Skeletal muscle cell (primary cell): ENCODE measurements at regions not wholly inside any gene's neighbourhood (a gene's known extent, or its start where the extent isn't known, plus 50 kb on each side); places are given as distances from the start of the nearest gene placed in this dataset.
A peak's percentile ranks its signal among the peaks of the same experiment; 100 is the strongest.
"Not testable (repeated sequence)": the region's sequence is repeated elsewhere in the genome, so short reads cannot be mapped to it uniquely, and the experiment has no call there.

Source experiments
- DNase-seq: peaks from one replicate; pipeline ENCODE4 v3.0.0-alpha.2; 2010; ENCODE audit warnings: low read depth
- H3K4me3 ChIP-seq: 2 replicates; pipeline ENCODE4 v1.5.1; 2011; ENCODE audit warnings: low read depth, mild to moderate bottlenecking, control low read depth, low read length, moderate library complexity

DNA sequence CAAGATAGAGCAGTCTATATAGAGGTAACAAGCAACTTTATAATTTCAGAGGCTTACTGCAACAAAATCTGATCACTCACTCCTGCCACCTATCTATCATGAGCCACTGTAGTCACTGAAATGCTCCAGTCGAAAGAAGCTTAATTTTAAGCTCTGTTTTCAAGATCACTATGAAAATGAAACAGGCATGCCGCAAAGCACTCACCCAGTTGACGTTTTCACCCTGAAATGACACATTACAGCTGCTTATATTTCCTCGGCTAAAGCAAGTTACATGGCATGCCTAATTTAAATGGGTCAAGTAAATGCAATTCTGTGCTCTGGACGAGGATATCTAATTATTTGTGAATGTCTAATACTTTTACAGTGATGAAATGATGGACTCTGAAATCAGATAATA lies 616.3 kb downstream of the FAM181B start:
- H3K4me3 ChIP-seq, result no peak overlapping the region
- DNase-seq, result no peak

DNA sequence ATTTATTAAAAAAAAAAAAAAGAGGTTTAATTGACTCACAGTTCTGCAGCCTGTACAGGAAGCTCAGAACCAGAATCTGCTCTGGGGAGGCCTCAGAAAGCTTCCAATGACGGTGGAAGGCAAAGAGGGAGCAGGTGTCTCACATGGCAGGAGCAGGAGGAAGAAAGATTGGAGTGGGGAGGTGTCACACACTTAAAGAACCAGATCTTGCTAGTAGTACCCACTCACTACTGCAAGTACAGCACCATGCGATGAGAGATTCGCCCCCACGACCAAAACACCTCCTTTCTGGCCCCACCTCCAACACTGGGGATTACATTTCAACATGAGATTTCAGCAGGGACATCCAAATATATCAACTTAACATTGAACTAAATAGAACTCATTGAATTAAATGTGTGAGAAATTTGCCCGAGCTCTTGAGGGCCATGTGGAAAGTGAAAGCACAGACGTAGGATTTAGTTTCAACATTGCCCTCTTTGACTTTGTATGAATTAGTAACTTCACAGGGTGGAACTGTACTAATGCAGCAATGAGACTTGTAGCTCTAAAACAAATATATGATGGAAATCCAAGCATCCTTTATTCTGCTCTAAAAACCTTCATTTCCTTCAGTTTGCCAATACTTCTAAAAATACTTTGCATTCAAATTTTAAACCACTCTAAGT lies 628.2 kb downstream of the FAM181B start:
- no peak overlapping the region for H3K4me3 ChIP-seq
- DNase-seq, result no peak

DNA sequence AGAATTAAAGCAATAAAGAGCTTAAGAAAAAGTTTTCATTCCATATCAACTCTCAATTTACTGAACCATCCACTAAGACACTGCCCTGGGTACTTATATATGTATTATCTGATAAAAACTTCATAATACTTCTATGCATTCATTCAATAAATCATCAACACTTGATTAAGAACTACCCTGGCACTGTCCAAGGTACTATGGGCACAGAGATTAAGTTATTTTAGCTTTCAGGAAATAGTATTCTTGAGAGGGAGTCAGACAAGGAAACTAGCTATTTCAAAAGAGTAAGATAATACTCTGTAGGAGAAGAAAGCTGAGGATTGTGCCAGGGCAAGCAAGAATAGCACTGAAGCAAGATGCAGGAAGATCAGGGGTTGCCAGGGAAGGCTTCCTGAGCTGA lies 640.8 kb downstream of the FAM181B start:
- H3K4me3 ChIP-seq, result no peak overlapping the region
- no peak for DNase-seq

DNA sequence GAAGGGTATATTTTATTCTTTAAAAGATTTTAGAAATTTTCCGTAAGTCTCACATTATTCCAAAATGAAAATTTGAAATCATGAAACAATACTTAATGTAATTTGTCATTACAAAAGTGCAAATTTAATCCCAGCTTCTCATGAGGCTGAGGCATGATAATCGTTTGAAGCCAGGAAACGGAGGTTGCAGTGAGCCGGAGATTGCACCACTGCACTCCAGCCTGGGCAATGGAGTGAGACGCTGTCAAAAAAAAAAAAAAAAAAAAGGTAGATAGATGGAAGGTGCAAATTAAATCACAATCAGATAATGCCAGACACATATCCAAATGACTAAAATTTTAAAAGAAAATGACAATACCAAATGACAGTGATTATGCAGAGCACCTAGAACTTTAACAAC lies 644.2 kb downstream of the FAM181B start:
- H3K4me3 ChIP-seq, result no peak overlapping the region
- no peak for DNase-seq

DNA sequence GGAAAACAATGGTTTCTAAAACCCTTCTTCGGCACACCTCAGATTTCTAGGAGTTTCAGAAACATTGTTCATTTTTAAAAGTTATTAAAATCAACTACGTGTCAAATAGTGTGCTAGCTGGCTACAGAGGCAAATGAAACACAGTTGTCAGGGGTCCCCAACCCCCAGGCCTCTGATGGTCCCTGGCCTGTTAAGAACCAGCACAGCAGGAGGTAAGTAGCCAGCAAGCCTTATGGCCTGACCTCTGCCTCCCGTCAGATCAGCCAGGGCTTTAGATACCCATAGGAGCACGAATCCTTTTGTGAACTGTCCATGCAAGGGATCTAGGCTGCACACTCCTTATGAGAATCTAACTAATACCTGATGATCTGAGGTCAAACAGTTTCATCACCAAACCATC lies 648.2 kb downstream of the FAM181B start:
- no peak for DNase-seq
- no peak overlapping the region for H3K4me3 ChIP-seq

DNA sequence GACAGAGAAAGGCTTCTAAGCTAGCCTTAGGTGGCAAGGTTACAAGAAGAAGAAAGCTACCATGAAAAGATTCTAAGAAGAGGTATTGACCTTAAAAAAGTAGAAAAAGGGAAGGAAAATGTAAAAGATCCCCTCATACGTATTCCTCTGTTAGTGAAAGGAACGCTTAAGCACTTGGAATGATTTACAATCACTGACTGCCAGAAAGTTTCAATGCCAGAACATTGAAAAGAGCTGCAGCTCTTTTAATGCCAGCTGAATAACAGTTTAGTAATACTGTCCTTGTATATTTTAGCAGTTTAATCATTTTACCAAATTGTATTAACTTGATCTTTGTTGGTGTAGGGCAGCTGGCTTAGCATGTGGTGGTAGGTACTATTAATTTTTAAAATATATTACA lies 650.7 kb downstream of the FAM181B start:
- no peak overlapping the region for H3K4me3 ChIP-seq
- no peak for DNase-seq

DNA sequence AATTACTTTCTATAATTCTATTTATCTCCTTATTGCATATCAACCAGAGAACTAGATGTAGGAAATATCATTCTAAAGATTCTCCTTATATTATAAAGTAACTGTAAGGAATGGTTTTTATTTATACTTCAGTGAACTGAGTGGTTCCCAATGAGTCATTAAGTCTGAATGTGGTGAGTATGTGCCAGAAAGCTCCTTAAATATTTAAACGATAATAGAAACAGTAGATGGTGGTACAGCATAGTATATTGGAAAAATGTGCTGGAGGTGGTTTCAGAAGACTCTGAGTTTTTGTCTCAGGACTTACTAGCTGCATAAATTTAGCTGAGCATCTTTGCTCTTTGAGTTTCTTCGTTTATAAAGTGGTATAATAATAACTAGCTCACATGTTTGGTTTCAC lies 653.5 kb downstream of the FAM181B start:
- no peak overlapping the region for H3K4me3 ChIP-seq
- no peak for DNase-seq

DNA sequence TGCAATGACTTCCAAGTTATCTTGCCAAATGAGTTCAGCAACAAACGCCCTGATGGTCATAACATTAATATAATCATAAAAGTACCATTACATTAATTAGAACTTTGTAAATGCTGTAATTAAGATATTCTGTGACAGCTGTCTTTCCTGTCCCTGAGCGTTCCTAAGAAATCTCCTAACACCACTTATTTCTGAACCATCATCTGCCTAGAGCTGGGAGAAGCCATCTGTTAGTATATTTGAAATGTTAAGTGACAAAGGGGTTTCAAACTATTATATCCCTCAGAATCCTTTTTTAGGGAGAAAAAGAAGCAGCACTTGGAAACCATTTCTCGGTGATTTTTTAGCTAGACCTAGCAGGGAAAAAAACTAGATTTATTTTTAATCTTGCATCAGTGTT lies 657.5 kb downstream of the FAM181B start:
- no peak for DNase-seq
- H3K4me3 ChIP-seq, result no peak overlapping the region

DNA sequence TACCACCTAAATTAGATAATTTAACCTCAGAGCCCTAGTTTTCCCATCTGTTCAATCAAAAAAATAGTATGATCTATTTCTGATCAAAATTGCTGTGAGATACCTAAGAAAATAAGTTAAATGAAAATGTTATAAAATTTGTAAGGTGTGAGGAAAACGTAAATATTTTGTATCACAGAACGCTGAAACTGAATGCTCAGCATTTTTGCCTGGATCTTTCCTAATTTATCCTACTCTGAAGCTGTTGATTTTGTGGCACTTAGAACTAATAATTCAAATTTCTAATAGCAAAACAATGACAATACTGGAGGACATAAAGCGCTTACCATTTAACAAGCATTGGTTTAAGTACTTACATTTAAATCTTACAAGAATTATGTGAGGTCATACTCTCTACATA lies 674.2 kb downstream of the FAM181B start:
- DNase-seq, result no peak

DNA sequence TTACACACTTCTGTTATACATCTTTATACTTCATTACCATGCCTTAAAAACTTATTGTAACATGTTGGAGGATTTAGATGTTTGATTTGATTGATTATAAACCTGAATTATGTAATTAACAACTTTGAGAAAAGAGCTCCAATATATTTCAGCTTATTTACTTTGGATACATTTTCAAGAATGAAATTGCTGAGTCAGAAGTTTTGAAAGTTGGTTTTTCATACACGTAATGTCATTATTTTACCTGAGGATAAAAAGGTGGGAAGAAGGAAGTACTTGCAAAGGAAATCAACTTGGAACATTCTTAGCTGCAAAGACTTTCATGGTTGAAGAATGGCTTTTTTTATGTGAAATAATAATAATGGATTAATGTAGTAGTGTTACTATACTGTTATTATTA lies 677.2 kb downstream of the FAM181B start:
- DNase-seq, result no peak
- no peak overlapping the region for H3K4me3 ChIP-seq

More for the DNA sequence above, 674.2 kb downstream of the FAM181B start:
- H3K4me3 ChIP-seq, result no peak overlapping the region

DNA sequence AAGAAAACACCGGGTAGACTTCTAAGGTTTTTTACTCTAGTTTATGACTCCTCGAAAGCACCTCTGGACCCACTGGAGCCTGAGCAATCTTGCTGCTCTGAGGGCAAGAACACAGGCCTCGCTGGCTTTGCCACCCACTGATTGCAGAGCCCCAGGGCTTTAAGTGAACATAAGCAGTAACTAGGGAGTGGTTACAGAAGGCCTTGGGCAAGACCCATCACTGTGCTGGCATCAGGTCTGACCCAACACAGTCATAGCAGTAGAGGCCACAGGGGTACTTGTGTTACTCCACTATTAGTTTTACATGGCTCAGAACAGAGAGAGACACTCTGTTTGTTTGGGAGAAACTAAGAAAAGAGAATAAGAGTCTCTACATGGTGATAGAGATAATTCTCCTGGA lies 684.5 kb downstream of the FAM181B start:
- H3K4me3 ChIP-seq, result no peak overlapping the region

DNA sequence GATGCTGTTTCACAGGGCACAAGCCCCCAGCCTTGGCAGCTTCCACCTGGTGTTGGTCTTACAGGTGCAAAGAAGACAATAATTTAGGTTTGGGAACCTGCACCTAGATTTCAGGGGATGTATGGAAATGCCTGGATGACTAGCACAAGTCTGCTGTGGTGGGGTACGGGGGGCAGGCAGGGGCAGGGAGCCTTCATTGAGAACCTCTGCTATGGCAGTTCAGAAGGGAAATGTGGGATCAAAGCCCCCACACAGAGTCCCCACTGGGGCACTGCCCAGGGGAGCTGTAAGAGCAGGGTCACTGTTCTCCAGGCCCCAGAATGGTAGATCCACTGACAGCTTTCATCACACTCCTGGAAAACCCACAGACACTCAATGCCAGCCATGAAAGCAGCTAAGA lies 686.5 kb downstream of the FAM181B start:
- no peak overlapping the region for H3K4me3 ChIP-seq
- no peak for DNase-seq

More for the DNA sequence above, 684.5 kb downstream of the FAM181B start:
- no peak for DNase-seq

DNA sequence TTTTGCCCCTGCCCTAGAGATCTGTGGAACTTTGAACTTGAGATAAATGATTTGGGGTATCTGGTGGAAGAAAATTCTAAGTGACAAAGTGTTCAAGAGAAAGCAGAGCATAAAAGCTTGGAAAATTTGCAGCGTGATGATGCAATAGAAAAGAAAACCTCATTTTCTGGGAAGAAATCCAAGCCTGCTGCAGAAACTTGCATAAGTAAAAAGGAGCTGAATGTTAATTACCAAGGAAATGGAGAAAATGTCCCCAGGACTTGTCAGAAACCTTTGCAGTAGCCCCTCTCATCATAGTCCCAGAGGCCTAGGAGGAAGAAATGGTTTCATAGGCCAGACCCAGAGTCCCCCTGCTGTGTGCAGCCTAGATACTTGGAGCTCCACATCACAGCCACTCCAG lies 686.9 kb downstream of the FAM181B start:
- H3K4me3 ChIP-seq, result no peak overlapping the region
- peak; percentile 3 for DNase-seq

DNA sequence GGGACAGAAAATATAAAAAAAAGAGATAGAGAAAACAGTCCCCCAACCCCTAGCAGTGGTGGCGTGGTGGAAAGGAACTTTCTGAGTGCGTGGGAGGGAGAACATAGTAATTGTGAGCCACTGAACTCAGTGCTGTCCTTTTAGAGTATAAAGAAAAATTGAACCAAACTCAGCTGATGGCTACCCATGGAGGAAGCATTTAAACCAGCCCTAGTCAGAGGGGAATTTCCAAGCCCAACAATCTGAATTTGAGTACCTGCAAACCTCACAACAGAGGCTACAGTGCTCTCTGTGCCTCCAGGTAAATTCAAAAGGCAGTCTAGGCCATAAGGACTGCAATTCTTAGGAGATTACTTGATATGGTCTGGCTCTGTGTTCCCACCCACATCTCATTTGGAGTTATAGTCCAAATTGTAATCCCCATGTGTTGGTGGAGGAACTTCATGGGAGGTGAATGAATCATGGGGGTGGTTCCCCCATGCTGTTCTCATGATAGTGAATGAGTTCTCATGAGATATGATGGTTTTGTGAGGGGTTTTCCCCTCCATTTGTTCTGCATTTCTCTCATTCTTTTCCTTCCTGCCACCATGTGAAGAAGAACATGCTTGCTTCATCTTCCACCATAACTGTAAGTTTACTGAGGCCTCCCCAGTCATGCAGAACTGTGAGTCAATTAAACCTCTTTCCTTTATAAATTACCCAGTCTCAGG lies 687.8 kb downstream of the FAM181B start:
- no peak overlapping the region for H3K4me3 ChIP-seq
- no peak for DNase-seq

DNA sequence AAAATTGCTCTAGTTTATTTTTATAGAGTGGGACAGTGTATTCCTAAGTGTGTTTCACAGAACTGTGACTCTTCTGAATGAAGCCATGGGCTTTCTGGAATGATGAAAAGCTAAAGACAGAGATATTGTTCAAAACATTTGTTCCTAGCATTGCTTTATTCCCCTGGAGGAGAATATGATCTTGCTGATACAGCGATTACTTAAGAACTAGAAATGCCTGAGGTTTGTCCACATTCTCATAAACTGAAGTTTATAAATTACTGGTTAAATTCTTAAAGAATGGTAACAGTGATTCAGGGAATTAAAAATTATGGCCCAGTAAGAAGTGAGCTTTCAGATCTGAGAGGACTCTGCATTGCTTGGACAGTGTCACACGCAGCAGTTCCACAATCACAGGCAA lies 690.3 kb downstream of the FAM181B start:
- no peak overlapping the region for H3K4me3 ChIP-seq
- DNase-seq, result no peak

DNA sequence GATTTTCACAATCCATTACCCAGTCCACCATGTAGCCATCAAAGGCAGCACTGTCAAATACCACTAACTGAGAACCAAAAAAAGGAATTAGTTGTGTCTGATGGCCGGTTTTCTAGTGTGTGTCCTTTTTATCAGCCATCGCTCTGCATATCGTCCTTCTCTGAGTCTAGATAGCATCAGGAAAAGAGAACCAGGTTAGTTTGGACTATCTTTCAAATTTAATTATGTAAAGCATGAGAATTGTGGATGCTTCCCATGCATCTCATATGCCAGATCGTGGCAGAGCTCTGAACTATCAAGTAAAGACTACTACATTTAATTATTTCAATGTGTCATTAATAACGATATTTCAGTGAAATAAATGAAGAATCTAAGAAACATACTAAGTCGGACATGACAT lies 691.9 kb downstream of the FAM181B start:
- H3K4me3 ChIP-seq, result no peak overlapping the region

DNA sequence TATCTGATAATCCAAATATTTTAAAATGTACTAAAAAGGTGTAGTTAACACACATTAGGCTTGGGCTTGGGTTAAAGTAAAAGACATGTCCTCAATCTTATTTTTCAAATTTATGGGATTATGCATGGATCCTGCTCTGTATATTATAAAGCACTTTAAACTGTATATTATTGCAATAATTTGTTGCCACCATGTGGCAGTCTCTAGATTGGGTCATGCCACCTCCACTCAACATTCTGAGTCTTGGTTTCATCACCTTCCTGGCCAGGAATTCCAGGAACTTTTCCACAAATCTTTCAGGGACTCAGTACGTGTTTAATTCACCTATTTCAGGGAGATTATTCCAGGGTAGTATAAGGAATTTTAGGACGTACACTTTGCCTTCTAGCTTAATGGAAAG lies 695.5 kb downstream of the FAM181B start:
- no peak for DNase-seq
- no peak overlapping the region for H3K4me3 ChIP-seq

More for the DNA sequence above, 691.9 kb downstream of the FAM181B start:
- DNase-seq, result no peak

DNA sequence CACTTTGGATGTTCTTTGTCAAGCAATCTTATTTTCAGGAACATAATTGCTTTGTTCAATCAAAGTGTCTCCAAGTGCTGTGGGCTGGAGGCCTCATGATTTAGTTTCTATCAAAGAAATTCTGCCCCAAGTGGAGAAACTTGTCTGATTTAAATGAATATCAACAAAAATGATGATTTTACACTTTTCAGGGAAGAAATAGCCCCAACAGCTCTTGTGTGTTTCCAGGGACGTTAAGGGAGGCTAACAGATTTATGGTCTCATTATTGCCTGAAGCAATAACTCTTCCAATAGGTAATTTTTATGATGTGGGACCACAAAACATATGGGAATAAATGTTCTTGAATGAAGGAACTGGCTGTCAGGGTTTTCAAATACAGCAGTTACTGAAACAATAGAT lies 699.1 kb downstream of the FAM181B start:
- no peak overlapping the region for H3K4me3 ChIP-seq
- DNase-seq, result no peak

DNA sequence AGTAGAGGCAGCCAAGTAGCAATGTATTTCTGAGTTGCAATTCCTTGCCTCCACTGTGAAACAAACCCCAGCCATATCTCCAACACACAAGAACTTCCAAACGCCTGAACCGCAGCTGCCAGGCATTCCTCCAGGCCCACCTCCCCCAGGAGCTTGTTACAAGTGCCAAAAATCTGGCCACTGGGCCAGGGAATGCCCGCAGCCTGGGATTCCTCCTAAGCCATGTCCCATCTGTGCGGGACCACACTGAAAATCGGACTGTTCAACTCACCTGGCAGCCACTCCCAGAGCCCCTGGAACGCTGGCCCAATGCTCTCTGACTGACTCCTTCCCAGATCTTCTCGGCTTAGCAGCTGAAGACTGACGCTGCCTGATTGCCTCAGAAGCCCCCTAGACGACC lies 706.3 kb downstream of the FAM181B start:
- not testable (repeated sequence) for DNase-seq, H3K4me3 ChIP-seq

DNA sequence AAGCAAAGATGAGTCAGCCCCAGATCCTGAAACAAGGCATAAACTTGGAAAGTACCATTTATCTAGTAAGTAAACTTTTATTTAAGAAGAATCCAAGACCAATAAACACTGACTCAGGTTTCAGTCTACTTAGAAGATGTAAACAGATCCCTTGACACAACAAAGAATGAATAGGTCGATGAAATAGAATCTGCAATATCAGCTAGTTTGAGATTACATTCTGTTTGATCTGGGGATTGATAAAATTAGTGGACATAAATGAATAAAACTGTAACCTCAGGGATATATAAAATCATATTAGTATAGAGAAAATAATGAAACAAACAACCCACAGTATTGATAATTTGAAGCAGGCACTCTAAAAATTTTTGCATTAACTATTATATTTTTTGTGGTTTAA lies 708.9 kb downstream of the FAM181B start:
- no peak overlapping the region for H3K4me3 ChIP-seq
- no peak for DNase-seq

DNA sequence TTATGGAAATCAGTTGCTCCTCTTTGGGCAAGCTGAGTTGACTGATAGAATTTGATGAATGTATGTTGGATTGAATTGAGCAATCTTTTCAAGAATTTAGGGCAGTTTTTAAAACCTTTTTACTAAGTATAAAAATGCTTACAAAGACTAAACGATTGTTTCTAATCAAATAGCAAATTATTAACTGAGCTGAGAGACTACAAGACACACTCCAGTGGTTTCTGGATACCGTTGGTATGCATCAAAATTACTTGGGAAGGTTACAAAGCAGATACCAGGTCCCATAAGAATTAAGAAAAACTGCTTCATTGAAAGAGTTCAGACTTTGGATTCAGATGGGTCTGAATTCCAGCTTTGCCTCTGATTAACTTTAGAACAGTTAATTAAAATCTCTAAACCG lies 721.4 kb downstream of the FAM181B start:
- no peak for DNase-seq
- H3K4me3 ChIP-seq, result no peak overlapping the region
